HUES6 (cell line): ENCODE measurements at regions not wholly inside any gene's neighbourhood (a gene's known extent, or its start where the extent isn't known, plus 50 kb on each side); places are given as distances from the start of the nearest gene placed in this dataset.
A peak's percentile ranks its signal among the peaks of the same experiment; 100 is the strongest.
"Not testable (repeated sequence)": the region's sequence is repeated elsewhere in the genome, so short reads cannot be mapped to it uniquely, and the experiment has no call there.

ENCODE experiments used
- H3K27ac ChIP-seq: 2 replicates; pipeline ENCODE4 v1.7.0; 2013; ENCODE audit warnings: low read depth, mild to moderate bottlenecking, low read length, inconsistent platforms
- H3K27me3 ChIP-seq: 2 replicates; pipeline ENCODE4 v1.6.1; 2013; ENCODE audit warnings: low read length; ENCODE audit not compliant: control insufficient read depth, insufficient read depth
- H3K36me3 ChIP-seq: 2 replicates; pipeline ENCODE4 v1.6.1; 2013; ENCODE audit warnings: low read length; ENCODE audit not compliant: control insufficient read depth, insufficient read depth
- H3K4me1 ChIP-seq: 2 replicates; pipeline ENCODE4 v1.6.1; 2013; ENCODE audit warnings: low read length; ENCODE audit not compliant: control insufficient read depth, insufficient read depth
- H3K4me3 ChIP-seq: 2 replicates; pipeline ENCODE4 v1.5.1; 2013; ENCODE audit warnings: low read depth, low read length
- H3K9ac ChIP-seq: one replicate; pipeline ENCODE4 v1.6.1; 2013; ENCODE audit warnings: mild to moderate bottlenecking, low read length
- H3K9me3 ChIP-seq: 2 replicates; pipeline ENCODE4 v1.6.1; 2013; ENCODE audit warnings: low read depth, low read length; ENCODE audit not compliant: control insufficient read depth, insufficient read depth

DNA sequence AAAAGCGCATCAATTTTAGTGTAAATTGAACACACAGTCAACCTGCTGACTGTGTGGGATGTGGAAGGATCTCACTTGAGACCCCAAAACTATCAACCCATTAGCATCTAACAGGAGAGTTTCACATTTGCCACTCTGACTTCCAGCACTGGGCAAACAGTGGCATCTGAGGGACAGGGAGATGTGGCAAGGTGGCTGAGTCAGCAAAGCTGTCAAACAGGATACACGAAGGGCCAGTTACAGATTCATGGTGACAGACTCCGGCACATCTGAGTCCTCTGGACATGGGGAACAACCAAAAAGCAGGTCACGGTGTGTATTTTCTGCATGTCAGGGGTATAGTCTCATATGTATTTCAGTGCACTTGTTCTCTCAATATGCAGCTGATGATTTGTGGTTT, 573.4 kb upstream of the PPP2R3A start:
- Histone ChIP-seq H3K27ac (no peak overlapping the region), H3K9ac (no peak overlapping the region), H3K4me3 (no peak overlapping the region), H3K4me1 (no peaks in the 10 kb centered on the region), H3K27me3 (no peaks in the 10 kb centered on the region), H3K9me3 (peaks cover 13% of the 10 kb centered on the region), H3K36me3 (no peaks in the 10 kb centered on the region)

DNA sequence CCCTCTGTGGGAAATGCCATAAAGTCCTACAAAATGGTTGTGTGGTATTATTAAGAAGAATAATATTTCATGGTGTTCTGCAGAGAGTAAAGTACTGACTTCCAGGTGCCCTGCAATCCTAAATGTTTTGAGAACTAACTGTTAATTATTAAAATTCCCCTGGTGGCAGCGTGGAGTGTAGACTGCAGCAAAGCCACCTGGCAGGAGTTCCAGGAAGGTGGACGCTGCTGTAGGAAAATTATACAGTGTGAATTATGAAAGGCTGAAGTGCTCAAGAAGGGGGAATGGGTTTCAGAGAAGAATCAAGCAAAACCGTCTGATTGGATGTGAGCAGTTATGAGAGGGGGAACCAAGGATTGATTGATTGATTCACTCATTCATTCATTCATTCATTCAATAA, 572.4 kb upstream of the PPP2R3A start:
- H3K27me3 ChIP-seq = no peaks in the 10 kb centered on the region
- H3K36me3 ChIP-seq = no peaks in the 10 kb centered on the region
- H3K4me3 ChIP-seq = no peak overlapping the region
- no peak overlapping the region for H3K27ac ChIP-seq
- H3K4me1 ChIP-seq = no peaks in the 10 kb centered on the region
- peaks cover 13% of the 10 kb centered on the region for H3K9me3 ChIP-seq
- no peak overlapping the region for H3K9ac ChIP-seq

DNA sequence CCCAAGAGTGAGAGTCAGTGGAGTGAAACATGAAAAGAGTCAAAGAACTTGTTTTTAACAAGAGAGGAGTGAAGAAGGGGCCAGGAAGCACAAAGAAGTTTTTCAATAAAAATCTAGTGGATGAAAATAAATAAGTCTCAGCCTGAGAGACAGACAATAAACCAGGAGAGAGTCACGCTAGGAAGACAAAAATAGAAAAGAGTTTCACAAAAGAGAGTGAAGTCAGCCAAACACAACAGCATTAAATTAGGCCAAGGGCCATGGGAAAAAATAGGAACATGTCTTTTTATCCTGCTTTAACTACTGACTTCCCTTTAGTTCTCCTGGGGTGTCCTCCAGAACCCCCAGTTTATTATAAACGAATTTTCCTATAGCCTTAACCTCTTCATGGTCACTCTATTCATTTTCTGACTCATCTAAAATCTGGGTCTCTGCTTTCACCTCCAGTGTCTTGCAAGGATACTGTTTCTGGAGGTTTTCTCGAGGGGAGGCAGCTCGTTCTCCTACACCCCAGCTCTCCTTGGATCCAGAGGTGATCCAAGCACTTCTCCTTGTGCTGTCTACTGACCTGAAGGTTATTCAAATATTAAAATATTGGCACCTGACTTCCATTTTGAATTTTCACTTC, 571.5 kb upstream of the PPP2R3A start:
- Histone ChIP-seq H3K36me3 (no peaks in the 10 kb centered on the region), H3K9ac (no peak overlapping the region), H3K4me1 (no peaks in the 10 kb centered on the region), H3K9me3 (peaks cover 13% of the 10 kb centered on the region), H3K4me3 (no peak overlapping the region), H3K27ac (no peak overlapping the region), H3K27me3 (no peaks in the 10 kb centered on the region)

DNA sequence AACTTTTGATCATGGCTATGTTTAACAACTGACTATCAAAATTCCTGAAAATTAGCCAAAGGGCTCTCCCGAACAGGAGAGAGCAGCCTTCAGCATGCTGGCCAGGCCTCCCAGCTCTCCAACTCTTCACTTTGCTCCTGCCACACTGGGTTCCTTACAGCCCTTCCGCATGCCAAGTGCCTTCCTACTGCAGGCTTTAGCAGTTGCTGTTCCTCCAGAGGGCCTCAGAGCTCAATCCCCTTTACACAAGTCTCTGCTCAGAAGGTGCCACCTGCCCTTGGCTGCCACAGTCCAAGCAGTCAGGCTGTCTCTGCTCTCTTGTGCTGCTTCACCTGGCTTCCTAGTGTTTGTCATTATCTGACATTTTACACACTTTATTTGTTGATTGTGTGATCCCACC, 553.1 kb upstream of the PPP2R3A start:
- H3K9me3 ChIP-seq = no peaks in the 10 kb centered on the region
- no peaks in the 10 kb centered on the region for H3K36me3 ChIP-seq
- no peak overlapping the region for H3K27ac ChIP-seq
- H3K4me3 ChIP-seq = no peak overlapping the region
- H3K27me3 ChIP-seq = no peaks in the 10 kb centered on the region
- no peaks in the 10 kb centered on the region for H3K4me1 ChIP-seq
- no peak overlapping the region for H3K9ac ChIP-seq

DNA sequence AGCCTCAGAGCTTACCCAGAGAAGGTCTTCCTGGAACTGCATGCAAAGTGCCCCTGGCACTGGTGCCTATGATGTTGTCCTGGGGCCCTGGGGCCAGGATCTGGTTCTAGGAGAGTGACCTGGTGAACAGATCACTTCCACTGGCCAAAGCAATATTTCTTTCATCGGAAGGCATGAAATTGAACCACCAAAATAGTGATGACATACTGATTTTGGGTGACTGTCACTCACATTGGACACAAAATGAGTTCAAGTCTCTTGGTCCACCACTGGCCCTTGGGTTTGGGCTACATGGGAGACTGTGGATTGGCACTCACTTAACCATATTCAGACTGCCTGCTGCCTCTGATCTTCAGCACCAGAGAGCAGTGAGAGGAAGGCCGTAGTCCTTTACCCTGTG, 549.3 kb upstream of the PPP2R3A start:
- Histone ChIP-seq H3K9me3 (no peaks in the 10 kb centered on the region), H3K27ac (no peak overlapping the region), H3K27me3 (no peaks in the 10 kb centered on the region), H3K4me1 (no peaks in the 10 kb centered on the region), H3K9ac (no peak overlapping the region), H3K4me3 (no peak overlapping the region), H3K36me3 (no peaks in the 10 kb centered on the region)

DNA sequence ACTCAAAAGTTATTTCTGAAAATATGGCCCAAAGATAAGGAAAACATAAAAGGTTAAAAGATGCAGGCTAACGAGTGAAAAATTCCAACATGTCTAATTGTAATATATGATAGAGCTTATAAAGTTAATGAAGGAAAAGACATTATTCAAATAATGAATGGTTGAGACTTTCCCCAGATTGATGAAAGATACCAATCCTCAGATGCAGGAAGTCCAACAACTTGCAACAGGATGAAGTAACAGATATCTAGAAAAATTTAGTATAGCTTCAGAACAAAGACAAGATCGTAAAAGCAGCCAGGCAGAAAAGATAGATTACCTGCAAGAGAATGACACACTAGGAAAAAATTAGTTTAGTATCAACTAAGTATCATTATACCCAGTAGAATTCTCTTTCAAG, 546.4 kb upstream of the PPP2R3A start:
- Histone ChIP-seq H3K36me3 (no peaks in the 10 kb centered on the region), H3K9ac (no peak overlapping the region), H3K4me3 (no peak overlapping the region), H3K27me3 (no peaks in the 10 kb centered on the region), H3K27ac (no peak overlapping the region), H3K4me1 (no peaks in the 10 kb centered on the region), H3K9me3 (no peaks in the 10 kb centered on the region)

DNA sequence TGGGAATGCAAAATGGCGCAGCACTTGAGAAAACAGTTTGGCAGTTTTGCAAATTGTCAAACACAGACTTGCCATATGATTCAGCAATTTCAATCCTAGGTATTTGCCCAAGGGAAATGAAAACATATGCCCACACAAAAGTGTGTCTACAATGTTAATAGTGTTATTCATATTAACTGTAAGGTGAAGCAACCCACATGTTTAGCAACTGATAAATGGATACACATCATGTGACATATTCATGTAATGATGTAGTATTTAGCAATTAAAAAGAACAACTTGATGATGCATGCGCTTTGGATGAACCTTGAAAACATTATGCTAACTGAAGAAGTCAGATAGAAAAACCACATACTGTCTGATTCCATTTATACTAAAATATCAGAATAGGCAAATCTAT, 539.0 kb upstream of the PPP2R3A start:
- H3K27ac ChIP-seq = no peak overlapping the region
- no peak overlapping the region for H3K4me3 ChIP-seq
- no peak overlapping the region for H3K9ac ChIP-seq
- no peaks in the 10 kb centered on the region for H3K27me3 ChIP-seq
- H3K4me1 ChIP-seq = no peaks in the 10 kb centered on the region
- H3K9me3 ChIP-seq = no peaks in the 10 kb centered on the region
- H3K36me3 ChIP-seq = no peaks in the 10 kb centered on the region

DNA sequence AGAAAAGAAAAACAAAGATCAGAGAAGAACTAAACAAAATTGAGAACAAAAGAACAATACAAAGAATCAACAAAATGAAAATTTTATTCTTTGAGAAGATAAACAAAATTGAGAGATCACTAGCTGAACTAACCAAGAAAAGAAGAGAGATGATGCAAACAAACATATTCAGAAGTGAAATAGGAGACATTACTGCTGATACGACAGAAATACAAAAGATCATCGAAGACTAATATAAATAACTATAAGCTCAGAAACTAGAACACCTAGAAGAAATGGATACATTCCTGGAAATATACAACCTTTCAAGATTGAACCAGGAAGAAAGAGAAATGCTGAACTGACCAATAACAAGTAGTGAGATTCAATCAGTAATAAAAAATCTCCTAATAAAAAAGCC, 533.1 kb upstream of the PPP2R3A start:
- Histone ChIP-seq H3K9me3 (no peaks in the 10 kb centered on the region), H3K36me3 (0 out of 2 replicates have a peak, but pooled peaks cover 3% of the 10 kb centered on the region), H3K27me3 (no peaks in the 10 kb centered on the region), H3K9ac (no peak overlapping the region), H3K4me3 (no peak overlapping the region), H3K27ac (no peak overlapping the region), H3K4me1 (no peaks in the 10 kb centered on the region)

DNA sequence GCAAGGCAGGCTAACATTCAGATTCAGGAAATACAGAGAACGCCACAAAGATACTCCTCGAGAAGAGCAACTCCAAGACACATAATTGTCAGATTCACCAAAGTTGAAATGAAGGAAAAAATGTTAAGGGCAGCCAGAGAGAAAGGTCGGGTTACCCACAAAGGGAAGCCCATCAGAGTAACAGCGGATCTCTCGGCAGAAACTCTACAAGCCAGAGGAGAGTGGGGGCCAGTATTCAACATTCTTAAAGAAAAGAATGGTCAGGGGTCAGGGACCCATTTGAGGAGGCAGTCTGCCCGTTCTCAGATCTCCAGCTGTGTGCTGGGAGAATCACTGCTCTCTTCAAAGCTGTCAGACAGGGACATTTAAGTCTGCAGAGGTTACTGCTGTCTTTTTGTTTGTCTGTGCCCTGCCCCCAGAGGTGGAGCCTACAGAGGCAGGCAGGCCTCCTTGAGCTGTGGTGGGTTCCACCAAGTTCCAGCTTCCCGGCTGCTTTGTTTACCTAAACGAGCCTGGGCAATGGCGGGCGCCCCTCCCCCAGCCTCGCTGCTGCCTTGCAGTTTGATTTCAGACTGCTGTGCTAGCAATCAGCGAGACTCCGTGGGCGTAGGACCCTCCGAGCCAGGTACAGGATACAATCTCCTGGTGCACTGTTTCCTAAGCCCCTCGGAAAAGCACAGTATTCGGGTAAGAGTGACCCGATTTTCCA, 526.5 kb upstream of the PPP2R3A start:
- H3K9ac ChIP-seq = peak overlapping the region; percentile 81
- not testable (repeated sequence) for H3K27ac ChIP-seq
- H3K4me3 ChIP-seq = peak overlapping the region; percentile 84

DNA sequence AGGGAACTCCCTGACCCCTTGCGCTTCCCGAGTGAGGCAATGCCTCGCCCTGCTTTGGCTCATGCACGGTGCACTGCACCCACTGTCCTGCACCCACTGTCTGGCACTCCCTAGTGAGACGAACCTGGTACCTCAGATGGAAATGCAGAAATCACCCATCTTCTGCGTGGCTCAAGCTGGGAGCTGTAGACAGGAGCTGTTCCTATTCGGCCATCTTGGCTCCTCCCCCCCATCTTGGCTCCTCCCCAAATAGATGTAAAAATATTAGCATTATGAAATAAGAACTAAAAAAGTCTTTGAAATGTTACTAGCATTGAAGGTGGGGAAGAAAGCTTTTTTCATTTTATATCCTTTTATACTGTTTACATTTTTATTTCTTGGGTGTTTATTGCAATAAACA, 525.9 kb upstream of the PPP2R3A start:
- not testable (repeated sequence) for H3K9me3 ChIP-seq, H3K27ac ChIP-seq, H3K27me3 ChIP-seq, H3K4me1 ChIP-seq, H3K36me3 ChIP-seq
- peak overlapping the region; percentile 84 for H3K4me3 ChIP-seq
- H3K9ac ChIP-seq = peak overlapping the region; percentile 81

More for the DNA sequence above, 526.5 kb upstream of the PPP2R3A start:
- not testable (repeated sequence) for H3K27me3 ChIP-seq, H3K4me1 ChIP-seq, H3K9me3 ChIP-seq, H3K36me3 ChIP-seq

DNA sequence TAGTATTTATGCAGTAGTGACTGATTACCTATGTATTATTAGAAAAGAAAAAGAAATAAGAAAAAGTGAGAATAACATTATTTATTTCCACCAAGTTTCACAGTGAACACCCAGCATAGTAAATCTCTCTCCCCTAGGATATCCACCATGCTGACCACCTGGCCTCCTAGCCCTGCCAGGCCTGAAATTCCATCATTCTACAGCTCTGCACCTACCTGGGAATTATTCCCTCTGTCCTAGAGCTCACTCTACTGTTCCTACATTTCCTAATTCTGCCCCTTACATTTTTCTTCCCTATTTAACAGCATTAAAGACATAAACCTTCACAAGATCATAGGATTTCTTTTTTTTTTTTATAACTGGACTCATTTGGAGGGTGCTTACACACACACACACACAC, 525.3 kb upstream of the PPP2R3A start:
- H3K27ac ChIP-seq = no peak overlapping the region
- H3K9ac ChIP-seq = no peak overlapping the region
- no peaks in the 10 kb centered on the region for H3K9me3 ChIP-seq
- no peak overlapping the region for H3K4me3 ChIP-seq
- no peaks in the 10 kb centered on the region for H3K27me3 ChIP-seq
- no peaks in the 10 kb centered on the region for H3K36me3 ChIP-seq
- peaks cover 4% of the 10 kb centered on the region; the same call in 1 of the 2 replicates for H3K4me1 ChIP-seq
